ENCODE measurements at regions not wholly inside any gene's neighbourhood (a gene's known extent, or its start where the extent isn't known, plus 50 kb on each side); places are given as distances from the start of the nearest gene placed in this dataset.
"Not testable (repeated sequence)": the region's sequence is repeated elsewhere in the genome, so short reads cannot be mapped to it uniquely, and the experiment has no call there.

GRCh38 chr11:121855138-121855537, 260.9 kb downstream of the BLID start:
- H3K79me1 ChIP-seq (ENCODE audit: low read length); H3K9me3 ChIP-seq (ENCODE audit: insufficient read depth, low read depth, low read length); H2BK5ac ChIP-seq (ENCODE audit: low read depth, low read length, poor library complexity); H2BK12ac ChIP-seq (ENCODE audit: low read length); H4K91ac ChIP-seq (ENCODE audit: low read depth, low read length); H2AFZ ChIP-seq (ENCODE audit: insufficient read depth, low read length, poor library complexity); H3K27ac ChIP-seq (ENCODE audit: low read depth, low read length); H3K23ac ChIP-seq (ENCODE audit: low read length); H4K8ac ChIP-seq (ENCODE audit: low read depth, low read length); H3K4me2 ChIP-seq (ENCODE audit: low read length); DNase-seq; H4K12ac ChIP-seq (ENCODE audit: low read depth, low read length); H3K27me3 ChIP-seq (ENCODE audit: insufficient read depth, low read length); H3K4me1 ChIP-seq (ENCODE audit: control insufficient read depth in 1 of 2, insufficient read depth in 2 of 2, low read length in 2 of 2); H2AK5ac ChIP-seq (ENCODE audit: low read length); H3K14ac ChIP-seq (ENCODE audit: low read length); H3K79me2 ChIP-seq (ENCODE audit: control insufficient read depth, insufficient read depth, low read length, poor library complexity); H3K9ac ChIP-seq (ENCODE audit: low read length); H3K4ac ChIP-seq (ENCODE audit: low read depth, low read length); H3K4me3 ChIP-seq (ENCODE audit: low read depth, low read length); H2BK120ac ChIP-seq (ENCODE audit: insufficient read depth, low read length, poor library complexity); H3K36me3 ChIP-seq (ENCODE audit: control insufficient read depth in 1 of 2, insufficient read depth in 2 of 2, low read length in 2 of 2); H3K18ac ChIP-seq (ENCODE audit: low read length): not testable (repeated sequence)
- no CpG with 5 or more reads among the region's 11 CpGs for WGBS (ENCODE audit: extremely low coverage, insufficient coverage, insufficient read length)

GRCh38 chr11:121844016-121844415, 272.0 kb downstream of the BLID start:
- Histone ChIP-seq H3K9me3 (ENCODE audit: insufficient read depth, low read depth, low read length) (no peaks in the 10 kb centered on the region), H2BK12ac (ENCODE audit: low read length) (no peak overlapping the region), H2AK5ac (ENCODE audit: low read length) (no peak overlapping the region), H3K14ac (ENCODE audit: low read length) (no peak overlapping the region), H3K27ac (ENCODE audit: low read depth, low read length) (no peak overlapping the region), H4K8ac (ENCODE audit: low read depth, low read length) (no peak overlapping the region), H3K79me2 (ENCODE audit: control insufficient read depth, insufficient read depth, low read length, poor library complexity) (no peaks in the 10 kb centered on the region), H2BK120ac (ENCODE audit: insufficient read depth, low read length, poor library complexity) (no peak overlapping the region), H3K9ac (ENCODE audit: low read length) (no peak overlapping the region), H3K4me1 (ENCODE audit: control insufficient read depth in 1 of 2, insufficient read depth in 2 of 2, low read length in 2 of 2) (no peaks in the 10 kb centered on the region), H3K23ac (ENCODE audit: low read length) (no peak overlapping the region), H3K27me3 (ENCODE audit: insufficient read depth, low read length) (no peaks in the 10 kb centered on the region), H3K36me3 (ENCODE audit: control insufficient read depth in 1 of 2, insufficient read depth in 2 of 2, low read length in 2 of 2) (no peaks in the 10 kb centered on the region), H4K12ac (ENCODE audit: low read depth, low read length) (no peak overlapping the region), H3K79me1 (ENCODE audit: low read length) (no peaks in the 10 kb centered on the region), H4K91ac (ENCODE audit: low read depth, low read length) (no peak overlapping the region), H2AFZ (ENCODE audit: insufficient read depth, low read length, poor library complexity) (no peak overlapping the region), H3K4me3 (ENCODE audit: low read depth, low read length) (no peak overlapping the region), H3K4me2 (ENCODE audit: low read length) (no peak overlapping the region), H2BK5ac (ENCODE audit: low read depth, low read length, poor library complexity) (no peak overlapping the region), H3K4ac (ENCODE audit: low read depth, low read length) (no peak overlapping the region), H3K18ac (ENCODE audit: low read length) (no peak overlapping the region)
- DNase-seq, result no peak
- no CpG with 5 or more reads among the region's 1 CpG for WGBS (ENCODE audit: extremely low coverage, insufficient coverage, insufficient read length)

DNA sequence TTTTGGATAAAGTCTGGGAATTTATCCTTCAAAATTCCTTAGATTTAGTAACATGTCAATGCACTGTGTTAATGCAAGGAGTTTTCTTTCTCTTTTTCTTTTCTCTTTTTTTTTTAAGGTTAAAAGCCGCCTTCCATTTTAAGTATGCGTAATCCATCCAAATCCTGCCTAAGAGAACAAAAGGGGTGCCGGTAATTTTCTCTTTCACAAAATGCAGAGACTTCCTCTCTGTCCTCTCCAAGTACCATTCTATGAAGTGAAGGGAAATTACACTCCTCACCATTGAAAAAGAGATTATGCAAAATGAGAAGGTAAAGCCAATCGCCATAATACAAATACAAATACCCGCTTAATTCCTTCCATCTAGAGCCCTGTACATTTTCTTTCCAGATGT, 273.8 kb downstream of the BLID start:
- no CpG with 5 or more reads among the region's 5 CpGs for WGBS (ENCODE audit: extremely low coverage, insufficient coverage, insufficient read length)
- no peak for DNase-seq
- no peak overlapping the region for H2BK12ac ChIP-seq (ENCODE audit: low read length)

DNA sequence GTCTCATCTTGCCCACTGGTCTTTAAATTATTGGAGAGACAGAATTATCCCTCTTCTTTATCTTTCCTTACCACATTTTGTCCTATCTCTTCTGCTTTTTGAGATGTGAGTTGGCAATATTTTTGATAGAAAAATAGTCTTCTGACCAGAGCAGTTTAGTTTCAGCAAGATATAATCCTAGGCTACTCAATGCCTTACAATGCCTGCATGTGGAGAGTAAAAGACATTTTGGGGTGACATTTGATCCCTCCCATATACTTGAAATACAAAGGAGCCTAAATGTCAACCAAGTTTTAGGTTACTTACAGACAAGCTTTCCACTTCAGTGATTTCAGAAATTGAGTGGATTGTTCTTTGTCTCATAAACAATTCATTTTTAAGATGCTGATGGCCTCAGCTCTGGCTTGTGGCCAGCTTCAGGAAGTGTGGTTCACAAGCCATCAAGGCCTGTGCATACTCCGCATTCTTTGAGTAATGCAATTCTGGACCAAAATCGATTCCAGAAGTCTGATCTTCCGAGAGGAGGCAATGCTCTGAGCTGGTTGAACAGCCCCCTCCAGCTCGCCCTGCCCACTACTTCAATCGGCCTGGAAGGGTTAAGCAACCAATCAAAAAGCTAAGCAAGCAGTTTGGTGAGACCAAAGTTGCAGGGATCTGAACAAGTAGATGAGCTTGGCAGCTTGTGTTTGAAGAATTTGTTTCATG, 274.4 kb downstream of the BLID start:
- H3K9me3 ChIP-seq (ENCODE audit: insufficient read depth, low read depth, low read length), result no peaks in the 10 kb centered on the region
- no peaks in the 10 kb centered on the region for H3K79me2 ChIP-seq (ENCODE audit: control insufficient read depth, insufficient read depth, low read length, poor library complexity)

More for the DNA sequence above, 273.8 kb downstream of the BLID start:
- Histone ChIP-seq H2AFZ (ENCODE audit: insufficient read depth, low read length, poor library complexity) (no peak overlapping the region), H3K18ac (ENCODE audit: low read length) (no peak overlapping the region), H3K27ac (ENCODE audit: low read depth, low read length) (no peak overlapping the region), H3K36me3 (ENCODE audit: control insufficient read depth in 1 of 2, insufficient read depth in 2 of 2, low read length in 2 of 2) (no peaks in the 10 kb centered on the region), H4K91ac (ENCODE audit: low read depth, low read length) (no peak overlapping the region), H4K12ac (ENCODE audit: low read depth, low read length) (no peak overlapping the region), H3K14ac (ENCODE audit: low read length) (no peak overlapping the region), H3K4me1 (ENCODE audit: control insufficient read depth in 1 of 2, insufficient read depth in 2 of 2, low read length in 2 of 2) (no peaks in the 10 kb centered on the region), H3K27me3 (ENCODE audit: insufficient read depth, low read length) (no peaks in the 10 kb centered on the region), H3K79me2 (ENCODE audit: control insufficient read depth, insufficient read depth, low read length, poor library complexity) (no peaks in the 10 kb centered on the region), H3K4ac (ENCODE audit: low read depth, low read length) (no peak overlapping the region), H2AK5ac (ENCODE audit: low read length) (no peak overlapping the region), H3K4me3 (ENCODE audit: low read depth, low read length) (no peak overlapping the region), H2BK5ac (ENCODE audit: low read depth, low read length, poor library complexity) (no peak overlapping the region), H3K79me1 (ENCODE audit: low read length) (no peaks in the 10 kb centered on the region), H3K9me3 (ENCODE audit: insufficient read depth, low read depth, low read length) (no peaks in the 10 kb centered on the region), H3K23ac (ENCODE audit: low read length) (no peak overlapping the region), H2BK120ac (ENCODE audit: insufficient read depth, low read length, poor library complexity) (no peak overlapping the region), H4K8ac (ENCODE audit: low read depth, low read length) (no peak overlapping the region), H3K4me2 (ENCODE audit: low read length) (no peak overlapping the region), H3K9ac (ENCODE audit: low read length) (no peak overlapping the region)

More for the DNA sequence above, 274.4 kb downstream of the BLID start:
- Histone ChIP-seq H4K12ac (ENCODE audit: low read depth, low read length) (no peak overlapping the region), H4K91ac (ENCODE audit: low read depth, low read length) (no peak overlapping the region), H3K4me3 (ENCODE audit: low read depth, low read length) (no peak overlapping the region), H3K4ac (ENCODE audit: low read depth, low read length) (no peak overlapping the region), H2AFZ (ENCODE audit: insufficient read depth, low read length, poor library complexity) (no peak overlapping the region), H3K4me2 (ENCODE audit: low read length) (no peak overlapping the region), H2AK5ac (ENCODE audit: low read length) (no peak overlapping the region), H2BK120ac (ENCODE audit: insufficient read depth, low read length, poor library complexity) (no peak overlapping the region), H3K79me1 (ENCODE audit: low read length) (no peaks in the 10 kb centered on the region), H3K4me1 (ENCODE audit: control insufficient read depth in 1 of 2, insufficient read depth in 2 of 2, low read length in 2 of 2) (no peaks in the 10 kb centered on the region), H3K14ac (ENCODE audit: low read length) (no peak overlapping the region), H3K23ac (ENCODE audit: low read length) (no peak overlapping the region), H3K36me3 (ENCODE audit: control insufficient read depth in 1 of 2, insufficient read depth in 2 of 2, low read length in 2 of 2) (no peaks in the 10 kb centered on the region), H2BK5ac (ENCODE audit: low read depth, low read length, poor library complexity) (no peak overlapping the region), H3K9ac (ENCODE audit: low read length) (no peak overlapping the region), H3K18ac (ENCODE audit: low read length) (no peak overlapping the region), H3K27me3 (ENCODE audit: insufficient read depth, low read length) (no peaks in the 10 kb centered on the region), H2BK12ac (ENCODE audit: low read length) (no peak overlapping the region), H3K27ac (ENCODE audit: low read depth, low read length) (no peak overlapping the region), H4K8ac (ENCODE audit: low read depth, low read length) (no peak overlapping the region)
- DNase-seq, result no peak
- WGBS (ENCODE audit: extremely low coverage, insufficient coverage, insufficient read length), result no CpG with 5 or more reads among the region's 5 CpGs
